Testis (tissue), 2 donors: ENCODE measurements at regions not wholly inside any gene's neighbourhood (a gene's known extent, or its start where the extent isn't known, plus 50 kb on each side); places are given as distances from the start of the nearest gene placed in this dataset.

Experiments
- CTCF ChIP-seq, 3 experiments: fragments of 450-650 bp in 2 of 3; fragments of 200-600 bp in 1 of 3; sonication (generic) in 1 of 3; IDR thresholded peaks; one replicate each; pipeline ENCODE4 v1.5.1; 2016 to 2019; ENCODE audit warnings: antibody characterized with exemption in 3 of 3, mild to moderate bottlenecking in 2 of 3, moderate library complexity in 1 of 3
- POLR2A ChIP-seq: fragments of 450-650 bp; IDR thresholded peaks from one replicate; pipeline ENCODE4 v1.6.1; 2017; ENCODE audit warnings: antibody characterized with exemption, mild to moderate bottlenecking, moderate library complexity

- TF ChIP-seq POLR2A (no peak), CTCF (IDR thresholded peaks at IDR 0.05) (no peak)
Measured at GRCh38 chr6:153618371-153619322, 420.4 kb upstream of the OPRM1 start.
